LNCAP (cell line): ENCODE measurements at regions not wholly inside any gene's neighbourhood (a gene's known extent, or its start where the extent isn't known, plus 50 kb on each side); places are given as distances from the start of the nearest gene placed in this dataset.

ENCODE experiments used
- TF ChIP-seq, protein P1 (sequence below): fragments of 450-650 bp; IDR thresholded peaks from 2 replicates; pipeline ENCODE4 v1.5.1; 2017; ENCODE audit warnings: mild to moderate bottlenecking

DNA sequence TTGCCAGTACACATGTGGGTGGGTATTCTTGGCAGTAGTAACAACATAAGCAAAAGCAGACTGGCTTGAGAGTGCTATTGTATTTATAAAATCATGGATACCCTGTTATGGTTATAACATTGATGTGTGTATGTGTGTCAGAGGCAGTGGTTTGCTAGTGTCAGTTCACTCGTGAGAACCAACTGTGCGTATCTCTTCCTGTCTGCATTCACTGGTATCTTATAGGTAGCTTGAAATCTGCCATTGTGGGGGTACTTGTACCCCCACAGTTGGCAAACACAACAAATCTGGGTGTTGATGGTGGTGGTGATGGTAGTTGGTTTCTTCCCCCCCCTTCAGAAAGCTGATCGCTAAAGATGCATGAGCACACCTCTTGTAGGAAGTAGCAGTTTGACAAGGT is 355.8 kb upstream of the SATB1 start:
- TF ChIP-seq, protein P1, sequence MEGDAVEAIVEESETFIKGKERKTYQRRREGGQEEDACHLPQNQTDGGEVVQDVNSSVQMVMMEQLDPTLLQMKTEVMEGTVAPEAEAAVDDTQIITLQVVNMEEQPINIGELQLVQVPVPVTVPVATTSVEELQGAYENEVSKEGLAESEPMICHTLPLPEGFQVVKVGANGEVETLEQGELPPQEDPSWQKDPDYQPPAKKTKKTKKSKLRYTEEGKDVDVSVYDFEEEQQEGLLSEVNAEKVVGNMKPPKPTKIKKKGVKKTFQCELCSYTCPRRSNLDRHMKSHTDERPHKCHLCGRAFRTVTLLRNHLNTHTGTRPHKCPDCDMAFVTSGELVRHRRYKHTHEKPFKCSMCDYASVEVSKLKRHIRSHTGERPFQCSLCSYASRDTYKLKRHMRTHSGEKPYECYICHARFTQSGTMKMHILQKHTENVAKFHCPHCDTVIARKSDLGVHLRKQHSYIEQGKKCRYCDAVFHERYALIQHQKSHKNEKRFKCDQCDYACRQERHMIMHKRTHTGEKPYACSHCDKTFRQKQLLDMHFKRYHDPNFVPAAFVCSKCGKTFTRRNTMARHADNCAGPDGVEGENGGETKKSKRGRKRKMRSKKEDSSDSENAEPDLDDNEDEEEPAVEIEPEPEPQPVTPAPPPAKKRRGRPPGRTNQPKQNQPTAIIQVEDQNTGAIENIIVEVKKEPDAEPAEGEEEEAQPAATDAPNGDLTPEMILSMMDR: no peak

DNA sequence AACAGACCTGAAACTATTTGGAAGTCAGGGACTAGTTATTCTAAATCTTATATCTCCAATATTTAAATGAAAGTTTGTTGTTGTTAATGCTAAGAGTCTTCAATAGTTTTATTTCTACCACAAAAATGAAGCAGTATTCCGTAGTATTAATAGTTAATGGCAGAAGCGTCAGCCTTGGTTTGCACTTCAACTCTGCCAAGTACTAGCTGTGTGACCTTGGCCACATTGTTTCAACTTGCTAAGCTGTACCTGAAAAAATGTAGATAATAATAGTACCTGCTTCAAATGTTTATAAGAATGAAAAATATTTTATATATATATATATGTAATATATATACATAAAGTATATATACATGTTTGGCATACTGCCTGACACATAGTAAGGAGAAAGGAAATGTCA is 354.6 kb upstream of the SATB1 start:
- TF ChIP-seq, protein P1: no peak

DNA sequence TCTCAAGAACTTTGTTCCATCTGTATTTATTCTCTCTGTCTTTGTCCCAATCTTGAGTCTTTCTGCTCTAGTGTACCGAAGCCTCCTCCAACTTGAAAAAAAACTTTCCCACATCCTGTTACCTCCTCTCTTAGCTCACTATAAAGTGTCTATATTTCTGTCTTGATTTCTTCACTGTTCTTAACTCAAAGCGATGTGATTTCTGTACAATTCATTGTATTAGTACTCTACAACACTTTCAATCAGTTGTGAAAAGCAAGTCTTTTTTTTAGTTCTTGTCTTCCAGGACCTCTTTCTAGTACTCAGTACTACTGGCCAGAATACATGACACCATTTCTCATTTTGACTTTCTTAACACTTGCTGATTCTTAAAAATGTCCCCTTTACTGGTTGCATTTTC is 353.5 kb upstream of the SATB1 start:
- TF ChIP-seq, protein P1: no peak

DNA sequence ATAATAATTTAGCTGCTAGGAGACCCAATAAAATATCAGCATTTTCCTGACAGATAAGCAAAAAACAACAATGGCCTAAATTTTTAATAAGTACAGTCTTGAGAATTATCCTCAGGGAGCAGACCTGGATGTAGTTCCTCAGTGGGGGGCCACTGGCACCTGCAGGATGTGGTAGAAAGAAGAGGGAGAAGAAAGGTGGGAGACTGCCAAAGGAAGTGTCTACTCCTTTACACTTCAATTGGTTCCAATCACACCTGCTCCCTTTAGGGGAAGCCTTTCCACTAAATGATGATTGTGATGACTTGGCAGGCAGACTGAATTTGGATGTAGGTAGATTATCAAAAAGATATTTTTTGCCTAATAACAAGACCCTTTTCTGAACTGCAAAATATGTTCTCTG is 353.0 kb upstream of the SATB1 start:
- TF ChIP-seq, protein P1: no peak

DNA sequence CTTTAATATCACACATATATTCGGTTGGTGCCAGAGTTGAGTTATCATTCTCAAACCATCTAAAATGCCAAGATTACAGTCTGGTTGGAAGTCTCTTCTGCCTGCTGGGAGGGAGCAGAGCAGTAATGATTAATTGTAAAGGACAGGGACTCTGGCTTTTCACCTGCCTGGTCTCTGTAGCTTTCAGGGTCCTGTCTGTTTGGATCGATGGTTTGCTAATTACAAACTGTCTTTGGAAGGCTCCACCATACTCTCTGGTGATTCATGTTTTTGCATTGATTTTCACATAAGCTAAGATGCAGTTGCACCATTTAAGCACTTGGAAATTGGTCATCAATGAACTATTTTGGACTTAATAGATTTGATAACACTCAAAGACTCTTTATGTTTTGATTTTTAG is 350.4 kb upstream of the SATB1 start:
- TF ChIP-seq, protein P1: no peak

DNA sequence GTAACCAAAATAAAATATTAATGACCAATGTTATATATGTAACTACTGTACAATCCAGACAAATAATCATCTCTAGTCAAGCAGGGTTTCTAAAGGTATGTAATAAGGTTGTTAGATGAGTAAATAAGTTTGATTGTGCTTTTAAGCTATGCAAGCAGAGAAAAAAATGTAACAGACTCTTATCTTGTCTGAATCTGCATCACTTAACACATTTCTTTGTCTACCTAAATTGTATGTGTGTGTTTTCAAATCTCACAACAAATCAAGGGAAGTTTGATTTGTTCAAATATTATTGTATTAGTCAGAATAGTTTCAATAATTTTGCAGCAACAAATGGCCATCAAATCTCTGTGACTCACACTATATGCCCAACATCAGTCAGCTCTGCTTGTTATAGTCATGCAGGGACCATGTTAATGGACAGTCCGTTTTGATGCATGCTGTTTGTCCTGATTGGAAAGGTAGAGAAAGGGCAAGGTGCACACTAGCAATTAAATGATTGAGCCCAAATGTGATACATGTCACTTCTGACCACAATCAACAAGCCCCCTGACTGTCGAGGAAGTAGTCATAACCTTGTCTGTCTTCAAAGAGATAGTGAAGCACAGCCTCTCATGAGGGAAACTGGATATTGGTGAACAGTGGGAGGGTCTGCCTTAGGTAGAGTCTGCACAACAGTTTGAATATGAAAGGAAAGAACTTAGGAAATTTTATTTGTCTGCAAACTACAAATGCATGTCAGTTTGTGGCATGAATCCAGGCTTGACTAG is 349.4 kb upstream of the SATB1 start:
- TF ChIP-seq, protein P1: no peak

DNA sequence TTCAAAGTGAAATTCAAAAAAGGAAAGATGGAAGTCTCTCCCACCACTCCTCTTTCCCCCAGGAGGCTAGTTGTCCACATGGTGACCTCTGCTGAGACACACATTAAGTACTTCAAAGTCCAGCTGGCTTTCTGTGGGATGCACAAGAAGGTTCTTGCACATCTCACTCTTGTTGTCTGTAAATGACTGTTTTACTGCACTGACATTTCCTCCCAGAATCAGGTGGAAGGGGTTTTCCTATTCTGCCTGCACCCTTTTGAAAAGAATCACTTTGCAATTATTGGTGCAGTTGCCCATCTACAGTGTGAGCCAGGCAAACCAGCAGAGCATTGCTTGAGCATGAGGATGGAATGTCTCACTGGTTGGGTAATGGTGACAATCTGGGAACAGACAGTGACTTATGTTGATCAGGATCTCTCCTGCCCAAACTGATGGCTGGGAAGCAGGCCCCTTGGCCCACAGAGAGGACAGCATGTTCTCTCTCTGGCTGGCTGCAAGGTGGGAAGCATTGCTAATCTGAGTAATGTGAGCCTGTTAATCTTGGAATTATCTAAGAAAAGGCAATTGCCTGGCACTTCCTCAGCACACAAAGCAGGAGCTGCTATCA is 347.7 kb upstream of the SATB1 start:
- TF ChIP-seq, protein P1: no peak
